WTC11 (cell line): ENCODE measurements at regions not wholly inside any gene's neighbourhood (a gene's known extent, or its start where the extent isn't known, plus 50 kb on each side); places are given as distances from the start of the nearest gene placed in this dataset.

Experiments
- ATF2 ChIP-seq: sonication (generic); formaldehyde crosslinking; IDR thresholded peaks from 2 replicates; pipeline ENCODE4 v1.8.1; 2022; ENCODE audit warnings: low read depth, missing genetic modification reagents, borderline replicate concordance
- ESRRA ChIP-seq: sonication (generic); formaldehyde crosslinking; IDR thresholded peaks from 2 replicates; pipeline ENCODE4 v1.8.1; 2022; ENCODE audit warnings: mild to moderate bottlenecking, missing genetic modification reagents, borderline replicate concordance
- USF1 ChIP-seq: sonication (generic); formaldehyde crosslinking; IDR thresholded peaks from 2 replicates; pipeline ENCODE4 v1.8.0; 2022; ENCODE audit warnings: mild to moderate bottlenecking, missing genetic modification reagents
- TF ChIP-seq, protein P1 (sequence below): sonication (generic); formaldehyde crosslinking; IDR thresholded peaks from 2 replicates; pipeline ENCODE4 v1.8.0; 2022; ENCODE audit warnings: missing genetic modification reagents
- TF ChIP-seq, protein P2 (sequence below): fragments of 200-600 bp; IDR thresholded peaks from 2 replicates; pipeline ENCODE4 v1.8.0; 2022; ENCODE audit warnings: antibody characterized with exemption

- TF ChIP-seq USF1 (CRISPR knock-in tag): no peak
- TF ChIP-seq, protein P1, sequence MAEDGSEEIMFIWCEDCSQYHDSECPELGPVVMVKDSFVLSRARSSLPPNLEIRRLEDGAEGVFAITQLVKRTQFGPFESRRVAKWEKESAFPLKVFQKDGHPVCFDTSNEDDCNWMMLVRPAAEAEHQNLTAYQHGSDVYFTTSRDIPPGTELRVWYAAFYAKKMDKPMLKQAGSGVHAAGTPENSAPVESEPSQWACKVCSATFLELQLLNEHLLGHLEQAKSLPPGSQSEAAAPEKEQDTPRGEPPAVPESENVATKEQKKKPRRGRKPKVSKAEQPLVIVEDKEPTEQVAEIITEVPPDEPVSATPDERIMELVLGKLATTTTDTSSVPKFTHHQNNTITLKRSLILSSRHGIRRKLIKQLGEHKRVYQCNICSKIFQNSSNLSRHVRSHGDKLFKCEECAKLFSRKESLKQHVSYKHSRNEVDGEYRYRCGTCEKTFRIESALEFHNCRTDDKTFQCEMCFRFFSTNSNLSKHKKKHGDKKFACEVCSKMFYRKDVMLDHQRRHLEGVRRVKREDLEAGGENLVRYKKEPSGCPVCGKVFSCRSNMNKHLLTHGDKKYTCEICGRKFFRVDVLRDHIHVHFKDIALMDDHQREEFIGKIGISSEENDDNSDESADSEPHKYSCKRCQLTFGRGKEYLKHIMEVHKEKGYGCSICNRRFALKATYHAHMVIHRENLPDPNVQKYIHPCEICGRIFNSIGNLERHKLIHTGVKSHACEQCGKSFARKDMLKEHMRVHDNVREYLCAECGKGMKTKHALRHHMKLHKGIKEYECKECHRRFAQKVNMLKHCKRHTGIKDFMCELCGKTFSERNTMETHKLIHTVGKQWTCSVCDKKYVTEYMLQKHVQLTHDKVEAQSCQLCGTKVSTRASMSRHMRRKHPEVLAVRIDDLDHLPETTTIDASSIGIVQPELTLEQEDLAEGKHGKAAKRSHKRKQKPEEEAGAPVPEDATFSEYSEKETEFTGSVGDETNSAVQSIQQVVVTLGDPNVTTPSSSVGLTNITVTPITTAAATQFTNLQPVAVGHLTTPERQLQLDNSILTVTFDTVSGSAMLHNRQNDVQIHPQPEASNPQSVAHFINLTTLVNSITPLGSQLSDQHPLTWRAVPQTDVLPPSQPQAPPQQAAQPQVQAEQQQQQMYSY (CRISPR knock-in tag): no peak
- TF ChIP-seq ATF2 (CRISPR knock-in tag): no peak
- TF ChIP-seq, protein P2, sequence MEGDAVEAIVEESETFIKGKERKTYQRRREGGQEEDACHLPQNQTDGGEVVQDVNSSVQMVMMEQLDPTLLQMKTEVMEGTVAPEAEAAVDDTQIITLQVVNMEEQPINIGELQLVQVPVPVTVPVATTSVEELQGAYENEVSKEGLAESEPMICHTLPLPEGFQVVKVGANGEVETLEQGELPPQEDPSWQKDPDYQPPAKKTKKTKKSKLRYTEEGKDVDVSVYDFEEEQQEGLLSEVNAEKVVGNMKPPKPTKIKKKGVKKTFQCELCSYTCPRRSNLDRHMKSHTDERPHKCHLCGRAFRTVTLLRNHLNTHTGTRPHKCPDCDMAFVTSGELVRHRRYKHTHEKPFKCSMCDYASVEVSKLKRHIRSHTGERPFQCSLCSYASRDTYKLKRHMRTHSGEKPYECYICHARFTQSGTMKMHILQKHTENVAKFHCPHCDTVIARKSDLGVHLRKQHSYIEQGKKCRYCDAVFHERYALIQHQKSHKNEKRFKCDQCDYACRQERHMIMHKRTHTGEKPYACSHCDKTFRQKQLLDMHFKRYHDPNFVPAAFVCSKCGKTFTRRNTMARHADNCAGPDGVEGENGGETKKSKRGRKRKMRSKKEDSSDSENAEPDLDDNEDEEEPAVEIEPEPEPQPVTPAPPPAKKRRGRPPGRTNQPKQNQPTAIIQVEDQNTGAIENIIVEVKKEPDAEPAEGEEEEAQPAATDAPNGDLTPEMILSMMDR: no peak
- no peak for TF ChIP-seq ESRRA (CRISPR knock-in tag)
Measured at GRCh38 chr11:129610545-129610944, 205.1 kb upstream of the TMEM45B start.
